Naive thymus-derived CD4-positive, alpha-beta T cell (primary cell): ENCODE measurements at regions not wholly inside any gene's neighbourhood (a gene's known extent, or its start where the extent isn't known, plus 50 kb on each side); places are given as distances from the start of the nearest gene placed in this dataset.

Experiments
- ATAC-seq: fragments of 150-1000 bp; cut with Tn5 transposase; 2 replicates; pipeline ENCODE4 v1.10.0; 2021; ENCODE audit warnings: mild to moderate bottlenecking, moderate library complexity
- CTCF ChIA-PET: fragments of 350-600 bp; sonication (Branson Sonifier 250); formaldehyde crosslinking; loops from one replicate; lab custom pipeline; 2021; ENCODE audit warnings: antibody characterized with exemption; lab: Charles Lee
- POLR2A ChIA-PET: fragments of 350-600 bp; sonication (Branson Sonifier 250); formaldehyde crosslinking; loops from one replicate; lab custom pipeline; 2021; ENCODE audit warnings: antibody characterized with exemption, inconsistent platforms; lab: Charles Lee
- DNase-seq, 9 donors: peaks; one replicate each; pipeline versions ENCODE4 v3.0.0 to v3.0.0-alpha.2; 2020 to 2022; ENCODE audit warnings: mixed read lengths in 1 of 9
- H3K27ac ChIP-seq: one replicate; pipeline ENCODE4 v1.7.0; 2013; ENCODE audit warnings: mild to moderate bottlenecking, low read depth, low read length, moderate library complexity
- H3K27me3 ChIP-seq, 2 donors: one replicate each; pipeline ENCODE4 v1.7.0; 2013; ENCODE audit warnings: low read length in 2 of 2, mild to moderate bottlenecking in 2 of 2, moderate library complexity in 2 of 2; ENCODE audit not compliant: control insufficient read depth in 2 of 2, insufficient read depth in 2 of 2
- H3K36me3 ChIP-seq, 3 experiments: 1 replicate in 2 of 3; 2 replicates in 1 of 3; pipeline ENCODE4 v1.7.0; 2013; ENCODE audit warnings: low read length in 3 of 3, mild to moderate bottlenecking in 3 of 3, moderate library complexity in 1 of 3; ENCODE audit not compliant: insufficient read depth in 3 of 3, control insufficient read depth in 2 of 3
- H3K4me1 ChIP-seq, 2 donors: one replicate each; pipeline ENCODE4 v1.7.0; 2013; ENCODE audit warnings: low read length in 2 of 2, mild to moderate bottlenecking in 2 of 2, moderate library complexity in 1 of 2; ENCODE audit not compliant: control insufficient read depth in 2 of 2, insufficient read depth in 2 of 2
- H3K4me3 ChIP-seq: 2 replicates; pipeline ENCODE4 v1.7.0; 2013; ENCODE audit warnings: mild to moderate bottlenecking, low read length
- H3K9me3 ChIP-seq, 3 experiments: 1 replicate in 2 of 3; 2 replicates in 1 of 3; pipeline ENCODE4 v1.7.0; 2013; ENCODE audit warnings: low read length in 3 of 3; ENCODE audit not compliant: control insufficient read depth in 2 of 3
- H3K27ac Mint-ChIP-seq, 9 donors: one replicate each; pipeline ENCODE4 v1.8.0; 2020 to 2022; ENCODE audit warnings: mixed read lengths in 9 of 9, mild to moderate bottlenecking in 8 of 9, moderate library complexity in 5 of 9, inconsistent platforms in 2 of 9
- H3K27me3 Mint-ChIP-seq, 5 donors: one replicate each; pipeline ENCODE4 v1.8.0; 2021 to 2022; ENCODE audit warnings: mixed read lengths in 5 of 5, mild to moderate bottlenecking in 1 of 5
- H3K36me3 Mint-ChIP-seq, 5 donors: one replicate each; pipeline ENCODE4 v1.8.0; 2020 to 2022; ENCODE audit warnings: mixed read lengths in 5 of 5, mild to moderate bottlenecking in 3 of 5, inconsistent platforms in 1 of 5
- H3K4me1 Mint-ChIP-seq, 7 donors: one replicate each; pipeline ENCODE4 v1.8.0; 2020 to 2022; ENCODE audit warnings: mixed read lengths in 7 of 7, mild to moderate bottlenecking in 3 of 7, inconsistent platforms in 1 of 7
- H3K4me3 Mint-ChIP-seq, 10 donors: one replicate each; pipeline ENCODE4 v1.8.0; 2020 to 2022; ENCODE audit warnings: mild to moderate bottlenecking in 10 of 10, mixed read lengths in 10 of 10, moderate library complexity in 6 of 10, inconsistent platforms in 2 of 10
- H3K9me3 Mint-ChIP-seq, 11 donors: one replicate each; pipeline ENCODE4 v1.8.0; 2020 to 2022; ENCODE audit warnings: mixed read lengths in 11 of 11, mild to moderate bottlenecking in 4 of 11, inconsistent platforms in 1 of 11, moderate library complexity in 1 of 11
- intact Hi-C, 2 donors: fragments of 100-400 bp; cut with micrococcal nuclease; formaldehyde crosslinking; loops; one replicate each; pipeline ENCODE4 v1.15.1; 2023

DNA sequence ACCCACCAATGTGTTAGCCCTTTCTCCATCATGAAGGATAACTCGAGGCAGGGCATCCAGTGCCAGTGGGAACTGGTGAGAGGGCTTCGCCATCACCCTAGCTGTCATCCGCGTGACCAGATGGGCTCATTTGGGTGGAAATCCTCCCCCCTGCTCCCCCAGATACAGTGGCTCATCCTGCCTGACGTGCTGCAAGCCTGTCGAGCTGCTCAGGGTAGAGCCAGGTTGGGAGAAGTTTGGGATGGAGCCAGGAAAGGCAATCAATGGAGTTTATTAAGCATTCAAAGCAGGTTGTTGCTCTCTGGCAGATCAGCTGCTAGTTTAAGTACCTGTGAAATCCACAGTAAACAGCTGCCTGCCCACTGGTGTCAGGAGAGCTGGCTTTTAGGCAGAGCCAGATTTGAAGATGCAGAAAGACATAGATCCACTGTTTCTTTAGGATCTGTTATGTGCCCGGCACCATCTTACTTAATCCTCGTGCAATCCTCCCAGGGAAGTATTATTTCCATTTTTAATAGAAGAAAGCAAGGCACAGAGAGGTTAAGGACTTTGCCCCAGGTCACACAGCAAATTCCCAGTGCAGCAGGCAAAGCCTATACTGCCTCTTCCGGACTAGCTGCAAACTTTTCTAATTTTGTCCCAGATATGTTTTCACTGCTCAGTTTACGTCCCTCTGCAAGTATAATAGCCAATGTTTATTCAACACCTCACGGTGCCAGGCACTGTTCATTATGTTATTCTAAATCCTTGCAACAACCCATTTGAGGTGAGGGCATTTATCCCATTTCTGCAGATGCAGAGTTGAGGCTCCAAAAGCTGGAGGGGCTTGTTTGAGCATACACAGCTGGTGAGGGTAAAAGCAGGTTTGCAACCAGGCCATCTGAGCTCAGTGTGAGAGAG is 54.1 kb upstream of the KCNG1 start:
- DNase-seq (no peak), ATAC-seq (no peak)
- no peaks in the 10 kb centered on the region for H3K4me1 ChIP-seq
- POLR2A ChIA-PET: no interaction called here
- no peaks in the 10 kb centered on the region for H3K27me3 ChIP-seq
- intact Hi-C loops: no loop called here
- no peaks in the 10 kb centered on the region for H3K36me3 ChIP-seq
- peaks cover 22 to 56% (median 48%) of the 10 kb centered on the region in 5 donors for H3K27me3 Mint-ChIP-seq
- CTCF ChIA-PET: interaction anchor here (1.4 kb wide), 1 partner anchor 89 kb away, joined by 4 read pairs; no protein-coding TSS in a partner anchor
- H3K27ac ChIP-seq: no peak overlapping the region
- peaks cover 0 to 9% (median 0%) of the 10 kb centered on the region in 7 donors for H3K4me1 Mint-ChIP-seq
- H3K36me3 Mint-ChIP-seq: no peaks in the 10 kb centered on the region
- H3K9me3 ChIP-seq: no peaks in the 10 kb centered on the region
- H3K27ac Mint-ChIP-seq: no peak overlapping the region
- no peak overlapping the region for H3K4me3 ChIP-seq
- peaks cover 0 to 12% (median 3%) of the 10 kb centered on the region in 11 donors for H3K9me3 Mint-ChIP-seq
- no peak overlapping the region for H3K4me3 Mint-ChIP-seq

DNA sequence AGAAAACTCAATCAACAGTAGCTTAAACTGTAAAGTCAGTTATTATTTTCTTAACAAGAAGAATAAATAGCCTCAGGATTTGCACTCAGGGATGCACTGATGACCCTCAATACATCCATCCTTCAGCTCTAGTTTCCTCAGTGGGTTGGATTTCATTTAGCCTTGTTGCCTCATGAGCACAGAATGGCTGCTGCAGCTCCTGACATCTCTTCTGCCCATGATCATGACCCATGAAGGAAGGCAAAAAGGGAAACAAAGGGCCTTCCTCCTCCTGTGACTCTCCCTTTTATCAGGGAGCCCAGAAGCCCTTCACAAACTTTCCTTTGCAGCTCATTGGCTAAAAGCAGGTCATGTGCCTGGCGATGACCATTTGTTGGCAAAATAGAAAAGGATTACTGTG is 51.2 kb upstream of the KCNG1 start:
- peaks cover 19 to 62% (median 50%) of the 10 kb centered on the region in 5 donors for H3K27me3 Mint-ChIP-seq
- H3K36me3 ChIP-seq: no peaks in the 10 kb centered on the region
- no peak overlapping the region for H3K4me3 Mint-ChIP-seq
- H3K4me3 ChIP-seq: no peak overlapping the region
- no peaks in the 10 kb centered on the region for H3K9me3 ChIP-seq
- H3K27ac Mint-ChIP-seq: no peak overlapping the region
- DNase-seq: no peak
- H3K9me3 Mint-ChIP-seq: peaks cover 0 to 12% (median 2%) of the 10 kb centered on the region in 11 donors
- peaks cover 0 to 9% (median 0%) of the 10 kb centered on the region in 7 donors for H3K4me1 Mint-ChIP-seq
- H3K4me1 ChIP-seq: no peaks in the 10 kb centered on the region
- H3K27me3 ChIP-seq: no peaks in the 10 kb centered on the region
- ChIA-PET POLR2A (no interaction called here), CTCF (no interaction called here)
- ATAC-seq: no peak
- H3K27ac ChIP-seq: no peak overlapping the region
- intact Hi-C loops: no loop called here
- H3K36me3 Mint-ChIP-seq: no peaks in the 10 kb centered on the region
